ENCODE measurements at regions not wholly inside any gene's neighbourhood (a gene's known extent, or its start where the extent isn't known, plus 50 kb on each side); places are given as distances from the start of the nearest gene placed in this dataset.

DNA sequence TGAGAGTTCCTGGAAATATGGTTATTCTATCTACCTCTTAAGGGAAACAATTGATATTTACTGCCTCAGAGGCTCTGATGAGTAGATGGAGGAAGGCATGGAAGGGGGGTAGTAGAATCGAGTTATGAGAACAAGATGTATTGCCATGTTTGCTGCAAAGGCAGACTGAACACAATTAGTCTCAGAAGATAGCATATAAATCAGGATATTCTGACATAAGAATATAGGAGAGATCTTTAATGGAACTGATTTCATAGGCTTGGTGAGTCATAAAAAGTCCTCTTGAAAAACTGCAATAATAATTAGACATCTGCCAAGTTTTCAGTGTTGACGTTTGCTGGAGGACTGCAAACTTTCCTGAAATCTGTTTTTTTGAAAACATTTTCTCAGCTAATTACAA lies 636.1 kb downstream of the TMTC2 start:
- TF ChIP-seq YY1 (IDR thresholded peaks at IDR 0.05; ENCODE audit: insufficient read depth, insufficient read length): no peak
- TF ChIP-seq ZNF274 (IDR thresholded peaks at IDR 0.05; ENCODE audit: low read depth, low read length): no peak
- TF ChIP-seq SUZ12 (IDR thresholded peaks at IDR 0.05; ENCODE audit: extremely low read depth, insufficient read depth, insufficient read length): no peak
